ENCODE measurements at regions not wholly inside any gene's neighbourhood (a gene's known extent, or its start where the extent isn't known, plus 50 kb on each side); places are given as distances from the start of the nearest gene placed in this dataset.
A peak's percentile ranks its signal among the peaks of the same experiment; 100 is the strongest.

DNA sequence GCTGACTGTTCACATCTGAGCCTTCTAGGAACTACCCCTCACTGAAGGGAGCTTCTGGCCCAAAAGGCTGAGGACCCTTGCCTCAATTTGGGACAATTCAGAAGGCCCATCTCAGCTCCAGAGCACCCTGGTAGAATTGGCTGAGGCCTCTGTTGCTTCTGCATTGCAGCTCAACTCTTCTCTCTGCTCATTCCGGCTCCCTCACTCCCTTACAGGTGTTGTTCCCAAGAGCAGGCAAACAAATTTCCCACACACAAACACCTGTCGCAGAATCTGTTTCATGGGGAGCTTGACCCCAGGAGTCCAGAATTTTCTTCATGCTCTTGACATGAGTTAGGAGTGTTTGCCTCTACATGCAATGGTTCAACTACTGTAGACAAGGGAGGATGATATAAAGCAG, 78.7 kb downstream of the CRYGS start (continued):
- TF ChIP-seq, protein P1, sequence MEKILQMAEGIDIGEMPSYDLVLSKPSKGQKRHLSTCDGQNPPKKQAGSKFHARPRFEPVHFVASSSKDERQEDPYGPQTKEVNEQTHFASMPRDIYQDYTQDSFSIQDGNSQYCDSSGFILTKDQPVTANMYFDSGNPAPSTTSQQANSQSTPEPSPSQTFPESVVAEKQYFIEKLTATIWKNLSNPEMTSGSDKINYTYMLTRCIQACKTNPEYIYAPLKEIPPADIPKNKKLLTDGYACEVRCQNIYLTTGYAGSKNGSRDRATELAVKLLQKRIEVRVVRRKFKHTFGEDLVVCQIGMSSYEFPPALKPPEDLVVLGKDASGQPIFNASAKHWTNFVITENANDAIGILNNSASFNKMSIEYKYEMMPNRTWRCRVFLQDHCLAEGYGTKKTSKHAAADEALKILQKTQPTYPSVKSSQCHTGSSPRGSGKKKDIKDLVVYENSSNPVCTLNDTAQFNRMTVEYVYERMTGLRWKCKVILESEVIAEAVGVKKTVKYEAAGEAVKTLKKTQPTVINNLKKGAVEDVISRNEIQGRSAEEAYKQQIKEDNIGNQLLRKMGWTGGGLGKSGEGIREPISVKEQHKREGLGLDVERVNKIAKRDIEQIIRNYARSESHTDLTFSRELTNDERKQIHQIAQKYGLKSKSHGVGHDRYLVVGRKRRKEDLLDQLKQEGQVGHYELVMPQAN (conservative IDR thresholded peaks at IDR 0.05), result no peak
- TF ChIP-seq MXI1 (IDR thresholded peaks at IDR 0.05; ENCODE audit: low read depth, low read length) (no peak), POLR2AphosphoS2 (IDR thresholded peaks at IDR 0.05; ENCODE audit: low read depth, low read length) (no peak), SRF (IDR thresholded peaks at IDR 0.05; ENCODE audit: low read depth in 2 of 2, low read length in 2 of 2) (no peak), ZNF24 (IDR thresholded peaks at IDR 0.05) (no peak), JUNB (IDR thresholded peaks at IDR 0.05) (no peak), ASH2L (IDR thresholded peaks at IDR 0.05; ENCODE audit: borderline replicate concordance, low read depth) (no peak), IKZF1 (conservative IDR thresholded peaks at IDR 0.05) (no peak), RB1 (IDR thresholded peaks at IDR 0.05; ENCODE audit: borderline replicate concordance) (no peak)
- TF ChIP-seq, protein P2, sequence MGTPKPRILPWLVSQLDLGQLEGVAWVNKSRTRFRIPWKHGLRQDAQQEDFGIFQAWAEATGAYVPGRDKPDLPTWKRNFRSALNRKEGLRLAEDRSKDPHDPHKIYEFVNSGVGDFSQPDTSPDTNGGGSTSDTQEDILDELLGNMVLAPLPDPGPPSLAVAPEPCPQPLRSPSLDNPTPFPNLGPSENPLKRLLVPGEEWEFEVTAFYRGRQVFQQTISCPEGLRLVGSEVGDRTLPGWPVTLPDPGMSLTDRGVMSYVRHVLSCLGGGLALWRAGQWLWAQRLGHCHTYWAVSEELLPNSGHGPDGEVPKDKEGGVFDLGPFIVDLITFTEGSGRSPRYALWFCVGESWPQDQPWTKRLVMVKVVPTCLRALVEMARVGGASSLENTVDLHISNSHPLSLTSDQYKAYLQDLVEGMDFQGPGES (IDR thresholded peaks at IDR 0.05), result no peak

- H3K79me2 ChIP-seq (ENCODE audit: control insufficient read depth, insufficient read depth, low read length), result no peaks in the 10 kb centered on the region
- H3K4me3 ChIP-seq, result no peak overlapping the region
- no peaks in the 10 kb centered on the region for H3K36me3 ChIP-seq (ENCODE audit: control insufficient read depth in 2 of 2, insufficient read depth in 2 of 2, low read length in 1 of 2)
- H3K27ac ChIP-seq (ENCODE audit: control insufficient read depth, insufficient read depth), result no peak overlapping the region
- POLR2A ChIA-PET, result no interaction called here
- H3K4me2 ChIP-seq (ENCODE audit: control insufficient read depth, insufficient read depth), result no peak overlapping the region
- FAIRE-seq (no peak), DNase-seq (ENCODE audit: low read depth, low spot score) (no peak), ATAC-seq (peak; percentile 67)
- no peaks in the 10 kb centered on the region for H4K20me1 ChIP-seq (ENCODE audit: control insufficient read depth, insufficient read depth)
- H2AFZ ChIP-seq (ENCODE audit: control insufficient read depth, low read depth, low read length), result no peak overlapping the region
- TF ChIP-seq RUNX3 (IDR thresholded peaks at IDR 0.05; ENCODE audit: low read length) (no peak), EP300 (IDR thresholded peaks at IDR 0.05; ENCODE audit: borderline replicate concordance in 1 of 2, control insufficient read depth in 1 of 2, low read depth in 2 of 2, low read length in 2 of 2) (no peak), FOXK2 (IDR thresholded peaks at IDR 0.05) (no peak), RAD21 (IDR thresholded peaks at IDR 0.05; ENCODE audit: insufficient read depth, low read depth, low read length) (peak; percentile 18; the same call in 1 of the 2 replicates), ASH2L (IDR thresholded peaks at IDR 0.05; ENCODE audit: borderline replicate concordance, low read depth) (no peak), ZBED1 (IDR thresholded peaks at IDR 0.05; ENCODE audit: borderline replicate concordance) (no peak)
- TF ChIP-seq, protein P3, sequence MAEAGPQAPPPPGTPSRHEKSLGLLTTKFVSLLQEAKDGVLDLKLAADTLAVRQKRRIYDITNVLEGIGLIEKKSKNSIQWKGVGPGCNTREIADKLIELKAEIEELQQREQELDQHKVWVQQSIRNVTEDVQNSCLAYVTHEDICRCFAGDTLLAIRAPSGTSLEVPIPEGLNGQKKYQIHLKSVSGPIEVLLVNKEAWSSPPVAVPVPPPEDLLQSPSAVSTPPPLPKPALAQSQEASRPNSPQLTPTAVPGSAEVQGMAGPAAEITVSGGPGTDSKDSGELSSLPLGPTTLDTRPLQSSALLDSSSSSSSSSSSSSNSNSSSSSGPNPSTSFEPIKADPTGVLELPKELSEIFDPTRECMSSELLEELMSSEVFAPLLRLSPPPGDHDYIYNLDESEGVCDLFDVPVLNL (IDR thresholded peaks at IDR 0.05; ENCODE audit: low read depth, low read length), result no peak
- TF ChIP-seq, protein P4, sequence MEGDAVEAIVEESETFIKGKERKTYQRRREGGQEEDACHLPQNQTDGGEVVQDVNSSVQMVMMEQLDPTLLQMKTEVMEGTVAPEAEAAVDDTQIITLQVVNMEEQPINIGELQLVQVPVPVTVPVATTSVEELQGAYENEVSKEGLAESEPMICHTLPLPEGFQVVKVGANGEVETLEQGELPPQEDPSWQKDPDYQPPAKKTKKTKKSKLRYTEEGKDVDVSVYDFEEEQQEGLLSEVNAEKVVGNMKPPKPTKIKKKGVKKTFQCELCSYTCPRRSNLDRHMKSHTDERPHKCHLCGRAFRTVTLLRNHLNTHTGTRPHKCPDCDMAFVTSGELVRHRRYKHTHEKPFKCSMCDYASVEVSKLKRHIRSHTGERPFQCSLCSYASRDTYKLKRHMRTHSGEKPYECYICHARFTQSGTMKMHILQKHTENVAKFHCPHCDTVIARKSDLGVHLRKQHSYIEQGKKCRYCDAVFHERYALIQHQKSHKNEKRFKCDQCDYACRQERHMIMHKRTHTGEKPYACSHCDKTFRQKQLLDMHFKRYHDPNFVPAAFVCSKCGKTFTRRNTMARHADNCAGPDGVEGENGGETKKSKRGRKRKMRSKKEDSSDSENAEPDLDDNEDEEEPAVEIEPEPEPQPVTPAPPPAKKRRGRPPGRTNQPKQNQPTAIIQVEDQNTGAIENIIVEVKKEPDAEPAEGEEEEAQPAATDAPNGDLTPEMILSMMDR (IDR thresholded peaks at IDR 0.05 in 2 of 3, conservative IDR thresholded peaks at IDR 0.05 in 1 of 3; ENCODE audit: control insufficient read depth in 2 of 3, extremely low read depth in 1 of 3, insufficient read depth in 1 of 3, low read depth in 3 of 3, low read length in 3 of 3), result peak; percentile 4 to 49 (median 36); a peak in 3 of 6 replicates
- BruUV-seq (replicated peaks), result no TSS peak
- H3K9me3 ChIP-seq (replicated peaks; ENCODE audit: control insufficient read depth, insufficient read depth, low read length), result no peaks in the 10 kb centered on the region
- CTCF ChIA-PET, result interaction anchor here (0.8 to 4.5 kb wide), 4 partner anchors 45 to 76 kb away, joined by 3 to 32 read pairs (median 4); no protein-coding TSS in a partner anchor
- in situ Hi-C loops (cut with MboI) (no loop called here), intact Hi-C loops (cut with micrococcal nuclease; ENCODE audit: unreplicated experiment) (loop anchor here (5.0 kb wide), 1 partner anchor 73 kb away; no protein-coding TSS in a partner anchor)
- SMC1A ChIA-PET (ENCODE audit: uncharacterized antibody, unreplicated experiment), result interaction anchor here (0.8 to 1.3 kb wide), 2 partner anchors 76 to 197 kb away, joined by 3 to 6 read pairs; no protein-coding TSS in a partner anchor
- no peaks in the 10 kb centered on the region for H3K27me3 ChIP-seq (replicated peaks in 1 of 2; ENCODE audit: control insufficient read depth in 2 of 2, insufficient read depth in 2 of 2, low read length in 1 of 2)
- 21% methylated on average over 3 of the region's 3 CpGs for WGBS (ENCODE audit: insufficient coverage, insufficient replicate concordance, low lambda C conversion rate, missing lambda C conversion rate)
- H3K9ac ChIP-seq (ENCODE audit: control insufficient read depth, insufficient read depth, low read length), result no peak overlapping the region
- H3K4me1 ChIP-seq (ENCODE audit: control insufficient read depth, insufficient read depth, low read length), result no peaks in the 10 kb centered on the region
- RAD21 ChIA-PET (ENCODE audit: unreplicated experiment), result no interaction called here
Measured at GRCh38 chr3:186464424-186465093, 79.6 kb downstream of the CRYGS start.
